Muscle layer of duodenum (tissue), 2 donors: ENCODE measurements at regions not wholly inside any gene's neighbourhood (a gene's known extent, or its start where the extent isn't known, plus 50 kb on each side); places are given as distances from the start of the nearest gene placed in this dataset.

ENCODE experiments used
- H3K27ac ChIP-seq: one replicate; pipeline ENCODE4 v1.7.0; 2013; ENCODE audit warnings: mild to moderate bottlenecking, low read length
- H3K27me3 ChIP-seq: one replicate; pipeline ENCODE4 v1.7.0; 2013; ENCODE audit warnings: low read depth, mild to moderate bottlenecking, control low read depth, low read length
- H3K36me3 ChIP-seq, 2 donors: one replicate each; pipeline ENCODE4 v1.7.0; 2013; ENCODE audit warnings: low read length in 2 of 2, control low read depth in 1 of 2, mild to moderate bottlenecking in 1 of 2; ENCODE audit not compliant: insufficient read depth in 2 of 2, control insufficient read depth in 1 of 2
- H3K4me1 ChIP-seq, 2 donors: one replicate each; pipeline ENCODE4 v1.7.0; 2013; ENCODE audit warnings: low read length in 2 of 2, mild to moderate bottlenecking in 2 of 2, control low read depth in 1 of 2, moderate library complexity in 1 of 2; ENCODE audit not compliant: insufficient read depth in 2 of 2, control insufficient read depth in 1 of 2
- H3K4me3 ChIP-seq, 2 donors: one replicate each; pipeline ENCODE4 v1.7.0; 2013; ENCODE audit warnings: low read length in 2 of 2, low read depth in 1 of 2, mild to moderate bottlenecking in 1 of 2
- H3K9me3 ChIP-seq, 2 donors: one replicate each; pipeline ENCODE4 v1.7.0; 2013; ENCODE audit warnings: low read length in 2 of 2, control low read depth in 1 of 2, mild to moderate bottlenecking in 1 of 2; ENCODE audit not compliant: control insufficient read depth in 1 of 2
- donor health status: healthy.

DNA sequence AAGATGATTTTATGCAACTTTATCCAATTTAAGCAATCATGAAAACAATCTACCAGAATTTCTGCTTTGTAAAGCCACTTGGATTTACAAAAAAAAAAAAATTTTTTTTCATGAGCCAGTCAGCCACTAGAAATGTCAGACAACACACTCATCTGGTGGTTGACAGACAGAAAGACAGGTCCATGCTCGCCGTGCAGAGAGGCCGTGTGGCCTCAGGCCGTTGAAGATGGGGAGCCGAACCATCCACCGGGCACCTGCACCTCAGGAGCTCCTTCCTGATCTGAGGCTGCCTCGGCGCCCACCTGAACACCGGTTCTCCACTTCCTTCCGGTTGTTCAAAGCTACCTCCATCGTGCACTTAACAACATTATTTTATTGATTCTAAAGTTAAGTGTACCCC, 138.0 kb upstream of the IRX4 start:
- Histone ChIP-seq H3K36me3 (no peaks in the 10 kb centered on the region), H3K27ac (no peak overlapping the region), H3K9me3 (no peaks in the 10 kb centered on the region), H3K4me3 (no peak overlapping the region), H3K4me1 (no peaks in the 10 kb centered on the region), H3K27me3 (no peaks in the 10 kb centered on the region)

- Histone ChIP-seq H3K4me1 (no peaks in the 10 kb centered on the region), H3K4me3 (no peak overlapping the region), H3K9me3 (no peaks in the 10 kb centered on the region), H3K27me3 (no peaks in the 10 kb centered on the region), H3K36me3 (no peaks in the 10 kb centered on the region), H3K27ac (no peak overlapping the region)
These were observed 137.0 kb upstream of the IRX4 start for GRCh38 chr5:2019716-2020115.

DNA sequence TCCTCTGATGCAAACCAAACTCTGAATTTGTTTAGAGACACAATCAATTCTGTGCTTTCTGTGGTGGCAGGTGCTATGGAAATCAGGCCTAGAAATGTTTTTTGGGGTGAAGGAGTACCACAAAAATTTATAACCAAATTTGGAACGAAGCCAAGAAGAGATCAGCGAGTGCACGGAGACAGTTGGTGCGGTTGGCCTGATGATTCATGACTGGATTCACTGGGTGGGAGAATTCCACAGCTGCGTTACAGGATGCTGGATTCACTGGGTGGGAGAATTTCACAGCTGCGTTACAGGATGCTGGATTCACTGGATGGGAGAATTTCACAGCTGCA, 135.6 kb upstream of the IRX4 start:
- Histone ChIP-seq H3K9me3 (no peaks in the 10 kb centered on the region), H3K4me1 (no peaks in the 10 kb centered on the region), H3K27ac (no peak overlapping the region)

GRCh38 chr5:2017540-2018389, 135.0 kb upstream of the IRX4 start:
- Histone ChIP-seq H3K36me3 (no peaks in the 10 kb centered on the region), H3K27ac (no peak overlapping the region), H3K27me3 (no peaks in the 10 kb centered on the region)

More for the DNA sequence above, 135.6 kb upstream of the IRX4 start:
- H3K4me3 ChIP-seq = no peak overlapping the region
- H3K27me3 ChIP-seq = no peaks in the 10 kb centered on the region
- H3K36me3 ChIP-seq = no peaks in the 10 kb centered on the region

GRCh38 chr5:2015961-2016360, 133.2 kb upstream of the IRX4 start:
- Histone ChIP-seq H3K27ac (no peak overlapping the region), H3K4me1 (no peaks in the 10 kb centered on the region), H3K36me3 (no peaks in the 10 kb centered on the region), H3K9me3 (no peaks in the 10 kb centered on the region), H3K27me3 (no peaks in the 10 kb centered on the region), H3K4me3 (no peak overlapping the region)

More at GRCh38 chr5:2017540-2018389, 135.0 kb upstream of the IRX4 start:
- Histone ChIP-seq H3K4me1 (no peaks in the 10 kb centered on the region), H3K9me3 (no peaks in the 10 kb centered on the region), H3K4me3 (no peak overlapping the region)

- H3K4me1 ChIP-seq = no peaks in the 10 kb centered on the region
- no peaks in the 10 kb centered on the region for H3K27me3 ChIP-seq
- H3K9me3 ChIP-seq = no peaks in the 10 kb centered on the region
- no peak overlapping the region for H3K27ac ChIP-seq
- H3K4me3 ChIP-seq = no peak overlapping the region
- H3K36me3 ChIP-seq = no peaks in the 10 kb centered on the region
These were observed 132.6 kb upstream of the IRX4 start for GRCh38 chr5:2015124-2015848.

- Histone ChIP-seq H3K36me3 (no peaks in the 10 kb centered on the region), H3K4me3 (no peak overlapping the region), H3K9me3 (no peaks in the 10 kb centered on the region), H3K27ac (no peak overlapping the region), H3K27me3 (no peaks in the 10 kb centered on the region), H3K4me1 (no peaks in the 10 kb centered on the region)
These were observed 131.4 kb upstream of the IRX4 start for GRCh38 chr5:2014058-2014610.

DNA sequence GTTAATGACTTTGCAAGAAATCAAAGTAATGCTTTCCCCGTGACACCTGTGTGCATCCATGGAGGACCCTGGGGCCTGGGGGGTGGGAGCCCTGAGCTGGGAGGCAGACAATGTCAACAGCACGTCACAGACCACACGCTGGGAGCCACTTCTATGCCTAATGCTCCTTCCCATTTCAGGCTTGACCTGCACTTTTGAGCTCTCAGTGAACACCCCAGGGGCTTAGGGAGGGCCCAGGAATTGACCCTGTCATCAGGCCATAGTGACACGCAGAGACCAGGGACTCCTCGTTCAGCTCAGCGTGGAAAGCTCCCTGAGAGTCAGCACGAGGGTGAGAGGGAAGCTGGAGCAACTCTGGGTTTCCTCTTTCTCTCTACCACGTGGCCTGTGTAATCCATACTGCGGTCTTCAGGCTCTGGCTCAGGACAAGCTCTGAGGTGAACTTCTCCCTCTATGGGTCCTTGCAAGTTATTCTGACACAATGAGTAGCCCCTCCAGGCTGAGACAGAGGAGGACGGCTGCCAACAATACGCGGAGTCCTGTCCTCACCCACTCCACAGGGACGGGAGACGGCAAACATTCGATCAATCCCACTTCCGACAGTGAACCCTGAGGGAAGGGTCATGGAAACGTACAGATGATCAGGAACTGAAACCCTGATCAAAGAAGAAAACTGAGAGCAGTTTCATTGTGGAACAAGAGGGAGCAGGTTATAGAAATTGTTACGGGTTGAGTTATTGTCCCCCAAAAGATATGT, 130.8 kb upstream of the IRX4 start:
- H3K4me1 ChIP-seq = no peaks in the 10 kb centered on the region
- no peaks in the 10 kb centered on the region for H3K36me3 ChIP-seq
- H3K9me3 ChIP-seq = no peaks in the 10 kb centered on the region
- no peaks in the 10 kb centered on the region for H3K27me3 ChIP-seq
- H3K27ac ChIP-seq = no peak overlapping the region
- no peak overlapping the region for H3K4me3 ChIP-seq

- no peaks in the 10 kb centered on the region for H3K27me3 ChIP-seq
- no peak overlapping the region for H3K27ac ChIP-seq
- H3K36me3 ChIP-seq = no peaks in the 10 kb centered on the region
- H3K9me3 ChIP-seq = no peaks in the 10 kb centered on the region
- H3K4me3 ChIP-seq = no peak overlapping the region
- no peaks in the 10 kb centered on the region for H3K4me1 ChIP-seq
These were observed 130.2 kb upstream of the IRX4 start for GRCh38 chr5:2012885-2013284.

GRCh38 chr5:2011481-2012411, 129.0 kb upstream of the IRX4 start:
- Histone ChIP-seq H3K4me1 (no peaks in the 10 kb centered on the region), H3K27me3 (no peaks in the 10 kb centered on the region), H3K36me3 (no peaks in the 10 kb centered on the region), H3K27ac (no peak overlapping the region), H3K9me3 (no peaks in the 10 kb centered on the region), H3K4me3 (no peak overlapping the region)
